AG04449 (cell line): ENCODE measurements at regions not wholly inside any gene's neighbourhood (a gene's known extent, or its start where the extent isn't known, plus 50 kb on each side); places are given as distances from the start of the nearest gene placed in this dataset.

Experiments used
- CTCF ChIA-PET: fragments of 350-600 bp; formaldehyde crosslinking; extraction: SDS; loops from one replicate; lab custom pipeline; 2021; ENCODE audit warnings: antibody characterized with exemption; lab: Yijun Ruan, JAX
- POLR2A ChIA-PET: fragments of 400-600, 350-600 bp; formaldehyde crosslinking; extraction: SDS; loops from one replicate; lab custom pipeline; 2020; ENCODE audit warnings: antibody characterized with exemption, inconsistent platforms; lab: Yijun Ruan, JAX
- DNase-seq: peaks from one replicate; pipeline ENCODE4 v3.0.0-alpha.2; 2010; ENCODE audit warnings: low read depth, low spot score
- H3K4me3 ChIP-seq: 2 replicates; pipeline ENCODE4 v1.5.1; 2011; ENCODE audit warnings: low read depth, mild to moderate bottlenecking, control low read depth, low read length
- TF ChIP-seq, protein P1 (sequence below): IDR thresholded peaks from one replicate; pipeline ENCODE4 v1.5.1; 2011; ENCODE audit warnings: mild to moderate bottlenecking, moderate library complexity, low read length, control low read depth, inconsistent platforms; ENCODE audit not compliant: insufficient read depth; ENCODE audit errors: missing control alignments

DNA sequence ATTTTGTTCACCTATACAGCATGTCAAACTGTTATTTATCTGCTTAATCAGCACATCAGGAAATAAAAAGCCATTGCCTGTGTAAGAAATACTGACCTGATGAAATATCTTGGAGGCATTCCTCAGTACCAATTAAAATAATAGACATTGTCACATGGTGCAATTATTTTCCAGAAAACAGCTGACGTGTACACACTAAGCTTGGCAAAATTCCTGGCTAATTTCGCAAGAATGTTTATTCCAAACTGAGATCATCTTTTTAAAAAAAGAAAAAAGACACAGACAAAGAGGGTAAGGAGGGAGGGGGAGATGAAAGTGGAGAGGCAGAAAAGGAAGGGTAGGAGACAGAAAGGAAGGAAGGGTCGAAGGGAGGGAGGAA lies 61.9 kb upstream of the NFKB1 start:
- ChIA-PET CTCF (interaction anchor here (0.7 to 3.8 kb wide), 4 partner anchors 9 to 660 kb away, joined by 3 to 14 read pairs (median 3); partner anchors contain the start of gene BDH2), POLR2A (interaction anchor here (1.0 kb wide), 1 partner anchor 389 kb away, joined by 3 read pairs; the partner anchor contains the start of gene UBE2D3)
- peak; percentile 77 for DNase-seq
- TF ChIP-seq, protein P1, sequence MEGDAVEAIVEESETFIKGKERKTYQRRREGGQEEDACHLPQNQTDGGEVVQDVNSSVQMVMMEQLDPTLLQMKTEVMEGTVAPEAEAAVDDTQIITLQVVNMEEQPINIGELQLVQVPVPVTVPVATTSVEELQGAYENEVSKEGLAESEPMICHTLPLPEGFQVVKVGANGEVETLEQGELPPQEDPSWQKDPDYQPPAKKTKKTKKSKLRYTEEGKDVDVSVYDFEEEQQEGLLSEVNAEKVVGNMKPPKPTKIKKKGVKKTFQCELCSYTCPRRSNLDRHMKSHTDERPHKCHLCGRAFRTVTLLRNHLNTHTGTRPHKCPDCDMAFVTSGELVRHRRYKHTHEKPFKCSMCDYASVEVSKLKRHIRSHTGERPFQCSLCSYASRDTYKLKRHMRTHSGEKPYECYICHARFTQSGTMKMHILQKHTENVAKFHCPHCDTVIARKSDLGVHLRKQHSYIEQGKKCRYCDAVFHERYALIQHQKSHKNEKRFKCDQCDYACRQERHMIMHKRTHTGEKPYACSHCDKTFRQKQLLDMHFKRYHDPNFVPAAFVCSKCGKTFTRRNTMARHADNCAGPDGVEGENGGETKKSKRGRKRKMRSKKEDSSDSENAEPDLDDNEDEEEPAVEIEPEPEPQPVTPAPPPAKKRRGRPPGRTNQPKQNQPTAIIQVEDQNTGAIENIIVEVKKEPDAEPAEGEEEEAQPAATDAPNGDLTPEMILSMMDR: no peak
- H3K4me3 ChIP-seq: no peak overlapping the region

DNA sequence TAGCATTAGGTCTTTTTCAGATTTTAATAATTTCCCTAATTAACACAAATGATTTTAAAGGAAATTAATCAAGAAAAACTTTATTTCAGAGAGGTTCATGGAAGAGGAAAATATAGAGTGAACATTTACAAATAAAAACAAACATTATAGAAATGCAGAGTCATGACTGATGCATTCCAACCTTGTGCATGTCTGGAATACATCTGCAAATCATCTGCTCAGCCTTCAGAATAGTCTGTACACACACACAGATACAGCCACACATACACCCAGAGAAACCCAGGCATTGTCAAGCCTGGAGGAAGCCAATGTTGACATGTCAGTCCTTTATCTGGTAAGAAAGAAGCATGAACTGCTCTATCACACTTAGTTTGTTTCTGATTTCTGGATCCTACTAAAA lies 61.3 kb upstream of the NFKB1 start:
- DNase-seq: peak; percentile 77
- ChIA-PET POLR2A (interaction anchor here (1.0 kb wide), 1 partner anchor 388 kb away, joined by 3 read pairs; the partner anchor contains the start of gene UBE2D3), CTCF (interaction anchor here (1.1 to 3.8 kb wide), 3 partner anchors 8 to 660 kb away, joined by 3 to 14 read pairs (median 3); partner anchors contain the start of gene BDH2)
- H3K4me3 ChIP-seq: no peak overlapping the region
- TF ChIP-seq, protein P1: no peak

DNA sequence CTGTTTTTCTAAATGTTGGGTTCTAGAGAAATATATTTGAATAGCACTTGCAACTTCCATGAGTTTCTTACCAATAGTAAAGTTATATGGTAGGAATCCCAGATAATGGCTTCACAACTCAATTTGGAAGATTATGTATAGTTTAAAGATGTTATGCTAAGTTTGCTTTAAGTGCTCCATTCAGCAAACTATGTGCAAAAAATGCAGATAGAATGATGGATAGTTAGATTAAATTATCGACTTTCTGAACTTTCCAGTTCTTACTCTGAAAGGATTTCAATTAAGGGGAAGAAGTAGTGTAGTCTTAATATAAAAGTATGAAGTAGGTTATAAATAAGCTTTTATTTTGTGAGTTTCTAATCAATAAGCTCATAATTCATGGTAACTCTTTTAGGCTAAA lies 60.7 kb upstream of the NFKB1 start:
- TF ChIP-seq, protein P1: no peak
- DNase-seq: no peak
- POLR2A ChIA-PET: no interaction called here
- CTCF ChIA-PET: interaction anchor here (1.1 to 3.8 kb wide), 4 partner anchors 8 to 659 kb away, joined by 3 to 14 read pairs (median 7); partner anchors contain the start of gene BDH2
- no peak overlapping the region for H3K4me3 ChIP-seq

DNA sequence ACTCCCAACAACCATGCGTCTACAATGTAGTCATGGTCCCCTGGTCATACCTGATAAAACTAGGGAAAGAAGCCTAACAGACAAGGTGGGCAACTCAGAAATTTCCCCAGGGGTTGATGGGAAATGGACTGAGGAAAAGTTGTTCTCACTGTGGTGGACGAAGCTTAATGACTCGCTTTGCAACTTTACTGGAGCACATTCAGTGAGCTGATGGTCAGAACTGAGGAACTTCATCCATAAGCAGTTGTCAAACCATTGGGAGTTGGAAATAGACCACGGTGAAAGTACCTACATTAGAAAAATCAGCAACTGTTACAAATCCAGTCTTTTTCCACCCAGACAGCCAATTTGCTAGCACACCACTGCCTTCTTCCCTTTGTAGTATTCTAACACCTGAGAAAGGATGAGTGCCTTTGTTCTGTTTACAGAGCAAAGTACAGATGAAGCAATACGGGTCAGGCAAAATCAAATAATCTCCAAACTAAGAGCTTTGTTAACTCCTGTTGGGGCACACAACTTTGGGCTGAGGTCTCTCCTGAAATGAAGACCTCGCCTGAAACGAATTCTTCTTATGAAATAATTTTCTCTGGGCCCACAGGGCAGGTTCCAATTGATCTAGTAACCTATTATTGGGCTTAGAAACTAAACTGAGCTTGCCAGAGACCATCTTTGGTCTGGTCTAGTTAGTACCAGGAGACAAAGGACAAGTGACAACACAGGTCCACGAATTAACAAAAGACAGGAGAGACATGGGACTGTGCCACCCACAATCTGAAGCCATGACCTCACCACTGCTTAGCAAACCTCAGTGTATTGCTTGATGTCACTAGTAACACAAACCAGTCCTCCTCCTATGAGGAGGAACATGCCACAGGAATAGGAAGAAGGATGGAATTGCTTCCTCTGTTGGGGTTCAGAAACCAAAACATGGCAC lies 58.9 kb upstream of the NFKB1 start:
- ChIA-PET POLR2A (no interaction called here), CTCF (interaction anchor here (0.8 to 1.7 kb wide), 4 partner anchors 11 to 567 kb away, joined by 3 to 4 read pairs (median 4); no protein-coding TSS in a partner anchor)
- H3K4me3 ChIP-seq: no peak overlapping the region

DNA sequence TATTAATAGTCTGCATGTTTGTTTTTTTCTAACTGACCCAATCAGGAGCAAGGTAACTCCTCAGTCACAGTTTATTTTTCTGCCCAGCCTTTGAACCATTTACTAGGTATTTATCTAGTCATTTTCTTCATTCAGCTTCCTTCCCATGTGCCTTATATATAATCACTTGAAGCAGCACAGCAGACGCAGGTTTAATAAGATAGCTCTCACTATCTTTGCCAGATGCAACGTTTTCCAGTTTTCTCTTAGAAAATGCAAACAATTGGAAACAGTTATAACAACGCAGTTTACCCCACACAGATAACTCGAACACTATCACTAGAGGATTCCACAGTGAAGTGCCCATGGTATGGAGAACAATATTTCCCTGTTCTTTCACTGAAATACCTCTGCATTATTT lies 56.4 kb upstream of the NFKB1 start:
- ChIA-PET CTCF (interaction anchor here (1.0 to 2.1 kb wide), 7 partner anchors 10 to 656 kb away, joined by 3 to 8 read pairs (median 6); partner anchors contain the start of gene BDH2), POLR2A (no interaction called here)
- no peak for DNase-seq
- no peak overlapping the region for H3K4me3 ChIP-seq
- TF ChIP-seq, protein P1: no peak

More for the DNA sequence above, 58.9 kb upstream of the NFKB1 start:
- TF ChIP-seq, protein P1: no peak
- no peak for DNase-seq

DNA sequence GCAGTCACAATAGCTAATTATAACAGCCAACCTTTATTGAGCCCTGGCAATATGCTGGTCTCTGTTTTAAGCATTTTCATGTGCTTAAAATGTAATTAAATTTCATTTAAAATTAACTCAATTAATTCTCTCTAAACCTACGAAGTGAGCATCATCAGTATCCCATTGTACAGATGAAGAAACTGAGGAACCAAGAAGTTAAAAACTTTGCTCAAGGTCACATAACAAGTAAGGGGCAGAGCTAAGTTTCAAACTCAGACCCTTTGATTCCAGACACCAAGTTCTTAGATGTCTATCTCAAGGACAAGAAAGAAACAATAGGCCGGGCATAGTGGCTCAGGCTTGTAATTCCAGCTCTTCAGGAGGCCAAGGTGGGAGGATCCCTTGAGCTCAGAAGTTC lies 55.9 kb upstream of the NFKB1 start:
- CTCF ChIA-PET: interaction anchor here (1.0 to 2.1 kb wide), 7 partner anchors 10 to 656 kb away, joined by 3 to 8 read pairs (median 6); partner anchors contain the start of gene BDH2
- POLR2A ChIA-PET: no interaction called here
- H3K4me3 ChIP-seq: no peak overlapping the region
- no peak for DNase-seq
- TF ChIP-seq, protein P1: no peak
